ENCODE measurements at regions not wholly inside any gene's neighbourhood (a gene's known extent, or its start where the extent isn't known, plus 50 kb on each side); places are given as distances from the start of the nearest gene placed in this dataset.
"Not testable (repeated sequence)": the region's sequence is repeated elsewhere in the genome, so short reads cannot be mapped to it uniquely, and the experiment has no call there.

DNA sequence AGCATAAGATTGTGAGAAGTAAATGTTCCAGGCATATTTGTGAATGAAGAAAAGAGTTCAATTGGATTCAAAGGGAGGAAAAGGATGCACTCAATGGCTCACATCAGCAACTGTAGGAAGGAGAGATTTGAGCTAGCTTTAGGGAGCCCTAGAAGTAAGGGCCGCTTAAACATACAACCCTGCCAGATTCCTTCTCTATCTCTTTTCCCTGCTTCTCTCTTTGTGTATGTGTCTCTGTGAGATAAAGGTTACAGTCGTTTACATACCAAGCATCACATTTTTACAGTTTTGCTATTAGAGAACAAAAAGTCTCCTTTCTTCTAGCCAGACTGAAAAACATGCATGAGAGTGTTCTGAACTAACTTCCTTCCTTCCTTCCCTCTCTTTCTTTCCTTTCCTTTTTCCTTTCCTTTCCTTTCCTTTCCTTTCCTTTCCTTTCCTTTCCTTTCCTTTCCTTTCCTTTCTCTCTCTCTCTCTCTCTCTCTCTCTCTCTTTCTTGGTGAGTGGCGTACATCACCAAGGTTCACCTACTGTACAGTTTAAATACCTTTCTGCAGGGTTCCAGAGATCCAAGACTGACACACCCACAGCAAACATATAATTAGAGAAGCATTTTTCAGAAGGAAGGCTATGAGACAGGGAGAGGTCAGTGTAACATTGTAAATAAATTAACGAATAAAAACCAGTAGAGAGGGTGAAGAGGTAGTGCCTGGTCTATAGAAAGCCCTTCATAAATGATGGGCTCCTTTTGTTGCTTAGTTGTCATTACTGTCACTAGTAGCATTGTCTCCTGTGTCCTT is 240.4 kb downstream of the ARL4A start:
- Histone ChIP-seq H3K9me2 (ENCODE audit: insufficient read depth, low read length) (no peaks in the 10 kb centered on the region), H3K9me3 (ENCODE audit: low read length) (no peaks in the 10 kb centered on the region), H3K79me2 (ENCODE audit: insufficient read depth, low read depth, low read length) (no peaks in the 10 kb centered on the region), H2AFZ (ENCODE audit: low read length) (no peak overlapping the region), H3K4me2 (ENCODE audit: low read length) (no peak overlapping the region), H3K36me3 (ENCODE audit: insufficient read depth, low read length) (no peaks in the 10 kb centered on the region), H3K4me1 (ENCODE audit: insufficient read depth, low read length, poor library complexity, severe bottlenecking) (no peaks in the 10 kb centered on the region), H3K4me3 (ENCODE audit: low read depth, low read length, poor library complexity, severe bottlenecking) (no peak overlapping the region), H4K20me1 (ENCODE audit: insufficient read depth, low read length) (no peaks in the 10 kb centered on the region), H3K27ac (ENCODE audit: low read depth, low read length, poor library complexity, severe bottlenecking) (no peak overlapping the region)
- no peak for TF ChIP-seq EZH2phosphoT487 (IDR thresholded peaks at IDR 0.05; ENCODE audit: borderline replicate concordance, low read depth, low read length)
- TF ChIP-seq, protein P1, sequence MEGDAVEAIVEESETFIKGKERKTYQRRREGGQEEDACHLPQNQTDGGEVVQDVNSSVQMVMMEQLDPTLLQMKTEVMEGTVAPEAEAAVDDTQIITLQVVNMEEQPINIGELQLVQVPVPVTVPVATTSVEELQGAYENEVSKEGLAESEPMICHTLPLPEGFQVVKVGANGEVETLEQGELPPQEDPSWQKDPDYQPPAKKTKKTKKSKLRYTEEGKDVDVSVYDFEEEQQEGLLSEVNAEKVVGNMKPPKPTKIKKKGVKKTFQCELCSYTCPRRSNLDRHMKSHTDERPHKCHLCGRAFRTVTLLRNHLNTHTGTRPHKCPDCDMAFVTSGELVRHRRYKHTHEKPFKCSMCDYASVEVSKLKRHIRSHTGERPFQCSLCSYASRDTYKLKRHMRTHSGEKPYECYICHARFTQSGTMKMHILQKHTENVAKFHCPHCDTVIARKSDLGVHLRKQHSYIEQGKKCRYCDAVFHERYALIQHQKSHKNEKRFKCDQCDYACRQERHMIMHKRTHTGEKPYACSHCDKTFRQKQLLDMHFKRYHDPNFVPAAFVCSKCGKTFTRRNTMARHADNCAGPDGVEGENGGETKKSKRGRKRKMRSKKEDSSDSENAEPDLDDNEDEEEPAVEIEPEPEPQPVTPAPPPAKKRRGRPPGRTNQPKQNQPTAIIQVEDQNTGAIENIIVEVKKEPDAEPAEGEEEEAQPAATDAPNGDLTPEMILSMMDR (conservative IDR thresholded peaks at IDR 0.05; ENCODE audit: low read length), result no peak
- intact Hi-C loops (cut with micrococcal nuclease; ENCODE audit: unreplicated experiment), result no loop called here
- CTCF ChIA-PET (ENCODE audit: unreplicated experiment), result no interaction called here
- POLR2A ChIA-PET, result no interaction called here
- BruUV-seq (replicated peaks), result no TSS peak
- no peak for DNase-seq (ENCODE audit: low spot score)

DNA sequence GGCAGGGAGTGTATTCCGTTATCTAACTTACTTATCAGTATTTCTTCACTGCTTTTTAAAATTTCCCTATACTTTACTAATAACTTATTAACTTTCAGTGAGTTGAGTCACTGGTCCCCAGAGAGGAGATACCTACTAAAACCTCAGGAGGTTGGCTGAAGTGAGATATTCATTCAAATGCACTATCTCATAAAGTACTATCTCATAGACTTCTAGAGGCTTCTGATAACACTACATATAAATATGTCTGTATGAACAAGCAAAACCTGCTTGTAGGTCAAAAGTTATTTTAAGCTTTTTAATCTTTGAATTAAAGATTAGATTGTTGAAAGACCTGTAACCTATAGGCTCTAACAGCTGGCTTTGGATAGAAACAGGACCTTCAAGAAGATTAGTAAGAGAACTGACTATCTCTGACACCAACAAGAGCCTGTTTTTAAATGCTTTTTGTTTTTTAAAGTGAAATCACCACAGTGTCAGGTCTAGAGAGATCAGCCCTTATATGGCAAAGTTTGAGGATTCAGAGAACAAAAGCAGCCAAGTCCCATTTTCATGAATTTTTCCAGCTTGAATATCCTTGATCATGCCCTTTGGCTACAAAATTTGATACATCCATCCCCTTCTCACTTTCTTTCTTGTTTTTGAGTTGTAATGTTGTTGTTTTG is 242.2 kb downstream of the ARL4A start:
- CTCF ChIA-PET (ENCODE audit: unreplicated experiment), result no interaction called here
- no peaks in the 10 kb centered on the region for H3K9me2 ChIP-seq (ENCODE audit: insufficient read depth, low read length)
- H4K20me1 ChIP-seq (ENCODE audit: insufficient read depth, low read length), result no peaks in the 10 kb centered on the region
- DNase-seq (ENCODE audit: low spot score), result no peak
- no peak overlapping the region for H3K4me3 ChIP-seq (ENCODE audit: low read depth, low read length, poor library complexity, severe bottlenecking)
- POLR2A ChIA-PET, result no interaction called here
- H3K9me3 ChIP-seq (ENCODE audit: low read length), result no peaks in the 10 kb centered on the region
- no peak overlapping the region for H3K27ac ChIP-seq (ENCODE audit: low read depth, low read length, poor library complexity, severe bottlenecking)
- intact Hi-C loops (cut with micrococcal nuclease; ENCODE audit: unreplicated experiment), result no loop called here
- H3K4me2 ChIP-seq (ENCODE audit: low read length), result no peak overlapping the region
- H3K36me3 ChIP-seq (ENCODE audit: insufficient read depth, low read length), result no peaks in the 10 kb centered on the region
- no peak overlapping the region; the same call in 1 of the 2 replicates for H2AFZ ChIP-seq (ENCODE audit: low read length)
- no TSS peak for BruUV-seq (replicated peaks)
- H3K79me2 ChIP-seq (ENCODE audit: insufficient read depth, low read depth, low read length), result no peaks in the 10 kb centered on the region
- H3K4me1 ChIP-seq (ENCODE audit: insufficient read depth, low read length, poor library complexity, severe bottlenecking), result no peaks in the 10 kb centered on the region
- TF ChIP-seq, protein P1 (conservative IDR thresholded peaks at IDR 0.05; ENCODE audit: low read length), result no peak
- no peak for TF ChIP-seq EZH2phosphoT487 (IDR thresholded peaks at IDR 0.05; ENCODE audit: borderline replicate concordance, low read depth, low read length)

DNA sequence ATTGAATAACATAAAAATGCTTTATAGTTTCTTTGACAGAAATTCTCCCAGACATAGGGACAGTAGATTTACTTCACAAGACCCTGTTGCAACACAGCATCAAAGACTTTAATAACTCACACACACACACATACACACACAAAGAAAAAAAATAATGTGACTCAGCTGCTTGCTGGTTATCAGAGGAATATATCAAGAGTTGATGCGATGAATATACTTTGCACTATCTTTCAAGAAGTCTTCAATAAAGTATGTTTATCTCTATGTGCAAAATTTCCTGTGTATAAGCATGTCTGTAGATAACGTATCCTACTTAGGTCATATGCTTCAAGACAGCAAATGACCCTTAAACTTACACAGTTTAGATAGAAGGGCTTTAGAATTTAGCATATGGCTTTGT is 243.1 kb downstream of the ARL4A start:
- Histone ChIP-seq H3K9me2 (ENCODE audit: insufficient read depth, low read length) (no peaks in the 10 kb centered on the region), H3K4me2 (ENCODE audit: low read length) (no peak overlapping the region), H3K79me2 (ENCODE audit: insufficient read depth, low read depth, low read length) (no peaks in the 10 kb centered on the region), H2AFZ (ENCODE audit: low read length) (no peak overlapping the region), H3K4me3 (ENCODE audit: low read depth, low read length, poor library complexity, severe bottlenecking) (no peak overlapping the region), H3K4me1 (ENCODE audit: insufficient read depth, low read length, poor library complexity, severe bottlenecking) (no peaks in the 10 kb centered on the region), H3K36me3 (ENCODE audit: insufficient read depth, low read length) (no peaks in the 10 kb centered on the region), H4K20me1 (ENCODE audit: insufficient read depth, low read length) (no peaks in the 10 kb centered on the region), H3K27ac (ENCODE audit: low read depth, low read length, poor library complexity, severe bottlenecking) (no peak overlapping the region), H3K9me3 (ENCODE audit: low read length) (no peaks in the 10 kb centered on the region)
- ChIA-PET POLR2A (no interaction called here), CTCF (ENCODE audit: unreplicated experiment) (no interaction called here)
- no TSS peak for BruUV-seq (replicated peaks)
- intact Hi-C loops (cut with micrococcal nuclease; ENCODE audit: unreplicated experiment), result no loop called here
- no peak for DNase-seq (ENCODE audit: low spot score)
- TF ChIP-seq, protein P1 (conservative IDR thresholded peaks at IDR 0.05; ENCODE audit: low read length), result no peak
- no peak for TF ChIP-seq EZH2phosphoT487 (IDR thresholded peaks at IDR 0.05; ENCODE audit: borderline replicate concordance, low read depth, low read length)

DNA sequence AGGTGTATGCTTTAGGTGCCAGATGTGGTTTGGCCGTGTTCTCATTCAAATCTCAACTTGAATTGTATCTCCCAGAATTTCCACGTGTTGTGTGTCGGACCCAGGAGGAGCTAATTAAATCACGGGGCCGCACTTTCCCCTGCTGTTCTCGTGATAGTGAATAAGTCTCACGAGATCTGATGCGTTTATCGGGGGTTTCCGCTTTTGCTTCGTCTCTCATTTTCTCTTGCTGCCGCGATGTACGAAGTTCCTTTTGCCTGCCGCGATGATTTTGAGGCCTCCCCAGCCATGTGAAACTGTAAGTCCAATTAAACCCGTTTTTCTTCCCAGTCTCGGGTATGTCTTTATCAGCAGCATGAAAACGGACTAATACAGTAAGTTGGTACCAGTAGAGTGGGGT is 244.0 kb downstream of the ARL4A start:
- DNase-seq (ENCODE audit: low spot score); H3K36me3 ChIP-seq (ENCODE audit: insufficient read depth, low read length); H3K9me3 ChIP-seq (ENCODE audit: low read length); H3K27ac ChIP-seq (ENCODE audit: low read depth, low read length, poor library complexity, severe bottlenecking); H3K4me2 ChIP-seq (ENCODE audit: low read length); H3K9me2 ChIP-seq (ENCODE audit: insufficient read depth, low read length); H3K4me3 ChIP-seq (ENCODE audit: low read depth, low read length, poor library complexity, severe bottlenecking); H4K20me1 ChIP-seq (ENCODE audit: insufficient read depth, low read length); H3K79me2 ChIP-seq (ENCODE audit: insufficient read depth, low read depth, low read length); H3K4me1 ChIP-seq (ENCODE audit: insufficient read depth, low read length, poor library complexity, severe bottlenecking); H2AFZ ChIP-seq (ENCODE audit: low read length); BruUV-seq (replicated peaks); intact Hi-C loops (cut with micrococcal nuclease; ENCODE audit: unreplicated experiment); CTCF ChIA-PET (ENCODE audit: unreplicated experiment): not testable (repeated sequence)
- POLR2A ChIA-PET, result interaction anchor here (0.6 kb wide), 2 partner anchors 459 to 1695 kb away, joined by 4 read pairs; no protein-coding TSS in a partner anchor

All from OCI-LY7 (cell line).